ENCODE measurements at regions not wholly inside any gene's neighbourhood (a gene's known extent, or its start where the extent isn't known, plus 50 kb on each side); places are given as distances from the start of the nearest gene placed in this dataset.

- H3K9me3 ChIP-seq (ENCODE audit: control insufficient read depth, insufficient read depth, low read depth, low read length) = no peaks in the 10 kb centered on the region
- POLR2A ChIA-PET = no interaction called here
- no peak overlapping the region for H3K27ac ChIP-seq (ENCODE audit: low read length)
- CTCF ChIA-PET = no interaction called here
- no peaks in the 10 kb centered on the region for H3K36me3 ChIP-seq (ENCODE audit: control insufficient read depth, insufficient read depth, low read length)
- DNase-seq (ENCODE audit: low read depth, low spot score) (no peak), ATAC-seq (no peak)
- no peaks in the 10 kb centered on the region for H3K27me3 ChIP-seq (ENCODE audit: control insufficient read depth, insufficient read depth, low read length)
- in situ Hi-C loops (cut with HindIII; ENCODE audit: low pct_unique_long_range_greater_than_20kb, low sequenced_read_pairs) = no loop called here
- no TSS peak for BruUV-seq (replicated peaks)
- H3K4me1 ChIP-seq (ENCODE audit: control insufficient read depth, insufficient read depth, low read length) = no peaks in the 10 kb centered on the region
- TF ChIP-seq TCF7L2 (IDR thresholded peaks at IDR 0.05; ENCODE audit: low read depth, low read length) (no peak), REST (IDR thresholded peaks at IDR 0.05; ENCODE audit: insufficient read depth in 1 of 2, low read depth in 2 of 2, low read length in 1 of 2) (no peak), CTCF (IDR thresholded peaks at IDR 0.05) (no peak), POLR2AphosphoS5 (IDR thresholded peaks at IDR 0.05; ENCODE audit: low read depth, low read length) (no peak), SIN3A (IDR thresholded peaks at IDR 0.05; ENCODE audit: borderline replicate concordance, insufficient read depth, low read depth, low read length) (no peak)
- H3K4me3 ChIP-seq (ENCODE audit: low read depth in 2 of 2, low read length in 2 of 2) = no peak overlapping the region
- intact Hi-C loops (cut with micrococcal nuclease; ENCODE audit: unreplicated experiment) = no loop called here
Observed at GRCh38 chr2:84170979-84171378, 288.1 kb downstream of the SUCLG1 start.

GRCh38 chr2:84169871-84170270, 289.2 kb downstream of the SUCLG1 start:
- no peak overlapping the region for H3K27ac ChIP-seq (ENCODE audit: low read length)
- no TSS peak for BruUV-seq (replicated peaks)

More at GRCh38 chr2:84169871-84170270, 289.2 kb downstream of the SUCLG1 start:
- no peak overlapping the region for H3K4me3 ChIP-seq (ENCODE audit: low read depth in 2 of 2, low read length in 2 of 2)
- H3K4me1 ChIP-seq (ENCODE audit: control insufficient read depth, insufficient read depth, low read length) = no peaks in the 10 kb centered on the region
- no peaks in the 10 kb centered on the region for H3K9me3 ChIP-seq (ENCODE audit: control insufficient read depth, insufficient read depth, low read depth, low read length)
- TF ChIP-seq SIN3A (IDR thresholded peaks at IDR 0.05; ENCODE audit: borderline replicate concordance, insufficient read depth, low read depth, low read length) (no peak), TCF7L2 (IDR thresholded peaks at IDR 0.05; ENCODE audit: low read depth, low read length) (no peak), CTCF (IDR thresholded peaks at IDR 0.05) (no peak), POLR2AphosphoS5 (IDR thresholded peaks at IDR 0.05; ENCODE audit: low read depth, low read length) (no peak), REST (IDR thresholded peaks at IDR 0.05; ENCODE audit: insufficient read depth in 1 of 2, low read depth in 2 of 2, low read length in 1 of 2) (no peak)
- intact Hi-C loops (cut with micrococcal nuclease; ENCODE audit: unreplicated experiment) (no loop called here), in situ Hi-C loops (cut with HindIII; ENCODE audit: low pct_unique_long_range_greater_than_20kb, low sequenced_read_pairs) (no loop called here)
- H3K27me3 ChIP-seq (ENCODE audit: control insufficient read depth, insufficient read depth, low read length) = no peaks in the 10 kb centered on the region
- ChIA-PET CTCF (no interaction called here), POLR2A (no interaction called here)
- no peak for DNase-seq (ENCODE audit: low read depth, low spot score)
- no peaks in the 10 kb centered on the region for H3K36me3 ChIP-seq (ENCODE audit: control insufficient read depth, insufficient read depth, low read length)
- ATAC-seq = no peak

Data from Panc1 (cell line).